ENCODE measurements at regions not wholly inside any gene's neighbourhood (a gene's known extent, or its start where the extent isn't known, plus 50 kb on each side); places are given as distances from the start of the nearest gene placed in this dataset.

GRCh38 chr16:85512808-85513115, 100.4 kb upstream of the GSE1 start:
- DNase-seq (ENCODE audit: low read depth) = no peak
- FAIRE-seq = no peak
- TF ChIP-seq CTCF (IDR thresholded peaks at IDR 0.05; ENCODE audit: insufficient read depth, low read length, severe bottlenecking) = no peak
- H3K36me3 ChIP-seq (ENCODE audit: control insufficient read depth, insufficient read depth, low read length) = no peaks in the 10 kb centered on the region
- H3K27me3 ChIP-seq (ENCODE audit: control insufficient read depth, insufficient read depth, low read length) = peaks cover 3% of the 10 kb centered on the region
- H3K4me3 ChIP-seq (ENCODE audit: low read depth, low read length) = no peak overlapping the region

- Histone ChIP-seq H3K4me3 (ENCODE audit: low read depth, low read length) (no peak overlapping the region), H3K36me3 (ENCODE audit: control insufficient read depth, insufficient read depth, low read length) (no peaks in the 10 kb centered on the region), H3K27me3 (ENCODE audit: control insufficient read depth, insufficient read depth, low read length) (peaks cover 3% of the 10 kb centered on the region)
- DNase-seq (ENCODE audit: low read depth) = no peak
- no peak for FAIRE-seq
- no peak for TF ChIP-seq CTCF (IDR thresholded peaks at IDR 0.05; ENCODE audit: insufficient read depth, low read length, severe bottlenecking)
These were observed 99.9 kb upstream of the GSE1 start for GRCh38 chr16:85513180-85513579.

GRCh38 chr16:85513649-85514048, 99.5 kb upstream of the GSE1 start:
- no peak for TF ChIP-seq CTCF (IDR thresholded peaks at IDR 0.05; ENCODE audit: insufficient read depth, low read length, severe bottlenecking)
- Histone ChIP-seq H3K4me3 (ENCODE audit: low read depth, low read length) (no peak overlapping the region), H3K27me3 (ENCODE audit: control insufficient read depth, insufficient read depth, low read length) (peaks cover 2% of the 10 kb centered on the region), H3K36me3 (ENCODE audit: control insufficient read depth, insufficient read depth, low read length) (no peaks in the 10 kb centered on the region)
- FAIRE-seq (no peak), DNase-seq (ENCODE audit: low read depth) (no peak)

GRCh38 chr16:85514295-85514597, 98.9 kb upstream of the GSE1 start:
- DNase-seq (ENCODE audit: low read depth) (no peak), FAIRE-seq (no peak)

GRCh38 chr16:85514598-85515318, 98.4 kb upstream of the GSE1 start:
- TF ChIP-seq CTCF (IDR thresholded peaks at IDR 0.05; ENCODE audit: insufficient read depth, low read length, severe bottlenecking) = no peak
- Histone ChIP-seq H3K4me3 (ENCODE audit: low read depth, low read length) (no peak overlapping the region), H3K27me3 (ENCODE audit: control insufficient read depth, insufficient read depth, low read length) (no peaks in the 10 kb centered on the region), H3K36me3 (ENCODE audit: control insufficient read depth, insufficient read depth, low read length) (no peaks in the 10 kb centered on the region)
- DNase-seq (ENCODE audit: low read depth) = peak; percentile 91
- peak; percentile 36 for FAIRE-seq

More at GRCh38 chr16:85514295-85514597, 98.9 kb upstream of the GSE1 start:
- peaks cover 2% of the 10 kb centered on the region for H3K27me3 ChIP-seq (ENCODE audit: control insufficient read depth, insufficient read depth, low read length)
- H3K36me3 ChIP-seq (ENCODE audit: control insufficient read depth, insufficient read depth, low read length) = no peaks in the 10 kb centered on the region
- H3K4me3 ChIP-seq (ENCODE audit: low read depth, low read length) = no peak overlapping the region
- no peak for TF ChIP-seq CTCF (IDR thresholded peaks at IDR 0.05; ENCODE audit: insufficient read depth, low read length, severe bottlenecking)

- DNase-seq (ENCODE audit: low read depth) (no peak), FAIRE-seq (no peak)
- no peaks in the 10 kb centered on the region for H3K27me3 ChIP-seq (ENCODE audit: control insufficient read depth, insufficient read depth, low read length)
- H3K4me3 ChIP-seq (ENCODE audit: low read depth, low read length) = no peak overlapping the region
- no peaks in the 10 kb centered on the region for H3K36me3 ChIP-seq (ENCODE audit: control insufficient read depth, insufficient read depth, low read length)
- TF ChIP-seq CTCF (IDR thresholded peaks at IDR 0.05; ENCODE audit: insufficient read depth, low read length, severe bottlenecking) = no peak
These were observed 97.8 kb upstream of the GSE1 start for GRCh38 chr16:85515319-85515745.

Measured in bronchial epithelial cell (primary cell).